Uterus (tissue), 2 donors: ENCODE measurements at regions not wholly inside any gene's neighbourhood (a gene's known extent, or its start where the extent isn't known, plus 50 kb on each side); places are given as distances from the start of the nearest gene placed in this dataset.

Experiments used
- CTCF ChIP-seq, 4 experiments: fragments of 200-600 bp in 2 of 4; fragments of 450-650 bp in 2 of 4; sonication (generic) in 2 of 4; IDR thresholded peaks; one replicate each; pipeline ENCODE4 v1.5.1; 2016 to 2019; ENCODE audit warnings: antibody characterized with exemption in 4 of 4, mild to moderate bottlenecking in 2 of 4, moderate library complexity in 1 of 4
- POLR2A ChIP-seq, 2 donors: fragments of 450-650 bp; IDR thresholded peaks; one replicate each; pipeline ENCODE4 v1.6.1; 2016; ENCODE audit warnings: antibody characterized with exemption in 2 of 2, mild to moderate bottlenecking in 1 of 2, moderate library complexity in 1 of 2

DNA sequence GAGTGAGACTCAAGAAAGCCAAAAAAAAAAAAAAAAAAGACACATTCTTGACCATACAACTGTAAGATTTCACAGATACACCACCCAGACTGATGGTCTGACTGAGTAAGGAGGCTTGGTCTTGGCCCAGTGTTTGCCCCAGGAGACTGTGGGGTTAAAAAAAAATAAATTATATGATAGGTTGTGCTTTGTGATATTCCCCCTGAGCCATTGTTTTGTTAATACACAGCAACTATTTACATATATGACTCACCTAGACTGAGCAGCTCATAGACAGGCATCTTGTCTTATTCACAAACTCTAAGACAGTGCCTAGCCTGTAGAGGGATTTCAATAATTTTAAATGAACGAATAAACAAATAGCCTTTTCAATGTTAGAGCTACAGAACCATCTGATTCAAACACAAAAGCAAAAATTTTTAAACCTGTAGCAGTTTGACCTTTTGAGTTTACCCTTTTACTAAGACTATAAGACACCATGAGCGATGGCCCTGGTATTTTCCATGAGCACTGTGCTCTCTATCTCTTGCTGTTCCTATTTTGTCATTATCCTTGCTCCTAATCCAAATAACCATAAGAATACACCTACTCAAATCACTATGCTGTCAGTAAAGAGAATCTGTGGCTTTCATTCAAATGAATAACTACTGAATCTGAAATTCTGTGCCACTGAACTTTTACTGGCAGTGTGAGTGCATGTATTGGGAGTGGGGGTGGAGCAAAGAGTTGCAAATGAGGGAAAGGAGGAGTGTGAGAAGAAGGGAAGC, 199.4 kb upstream of the PTBP2 start:
- TF ChIP-seq CTCF (IDR thresholded peaks at IDR 0.05), result no peak
- no peak for TF ChIP-seq POLR2A (IDR thresholded peaks at IDR 0.05)
